GM12878 (cell line): ENCODE measurements at regions not wholly inside any gene's neighbourhood (a gene's known extent, or its start where the extent isn't known, plus 50 kb on each side); places are given as distances from the start of the nearest gene placed in this dataset.

Experiments
- HDAC2 ChIP-seq: fragments of 200-600 bp; sonication (generic); IDR thresholded peaks from 2 replicates; pipeline ENCODE4 v1.6.1; 2017
- MXI1 ChIP-seq: fragments of 150-350 bp; IDR thresholded peaks from 2 replicates; pipeline ENCODE4 v1.6.1; 2011; ENCODE audit warnings: low read depth, mild to moderate bottlenecking, inconsistent platforms, low read length, improper control_type of control experiment
- POLR2A ChIP-seq: IDR thresholded peaks from 2 replicates; pipeline ENCODE4 v1.6.1; 2011; ENCODE audit warnings: low read depth, mild to moderate bottlenecking, low read length
- SMC3 ChIP-seq: IDR thresholded peaks from 2 replicates; pipeline ENCODE4 v1.6.1; 2011; ENCODE audit warnings: low read length, improper control_type of control experiment, borderline replicate concordance
- TAF1 ChIP-seq: IDR thresholded peaks from 2 replicates; pipeline ENCODE4 v1.6.1; 2011; ENCODE audit warnings: mild to moderate bottlenecking, low read depth, low read length, borderline replicate concordance
- TF ChIP-seq, protein P1 (sequence below), 3 experiments: IDR thresholded peaks in 2 of 3; conservative IDR thresholded peaks in 1 of 3; 2 replicates each; pipeline ENCODE4 v1.5.1; 2011; ENCODE audit warnings: low read depth in 3 of 3, low read length in 3 of 3, mild to moderate bottlenecking in 3 of 3, control low read depth in 2 of 3, moderate library complexity in 2 of 3, inconsistent platforms in 1 of 3, mixed read lengths in 1 of 3; ENCODE audit not compliant: control insufficient read depth in 2 of 3, insufficient read depth in 1 of 3; ENCODE audit errors: extremely low read depth in 1 of 3

- TF ChIP-seq POLR2A = no peak
- TF ChIP-seq, protein P1, sequence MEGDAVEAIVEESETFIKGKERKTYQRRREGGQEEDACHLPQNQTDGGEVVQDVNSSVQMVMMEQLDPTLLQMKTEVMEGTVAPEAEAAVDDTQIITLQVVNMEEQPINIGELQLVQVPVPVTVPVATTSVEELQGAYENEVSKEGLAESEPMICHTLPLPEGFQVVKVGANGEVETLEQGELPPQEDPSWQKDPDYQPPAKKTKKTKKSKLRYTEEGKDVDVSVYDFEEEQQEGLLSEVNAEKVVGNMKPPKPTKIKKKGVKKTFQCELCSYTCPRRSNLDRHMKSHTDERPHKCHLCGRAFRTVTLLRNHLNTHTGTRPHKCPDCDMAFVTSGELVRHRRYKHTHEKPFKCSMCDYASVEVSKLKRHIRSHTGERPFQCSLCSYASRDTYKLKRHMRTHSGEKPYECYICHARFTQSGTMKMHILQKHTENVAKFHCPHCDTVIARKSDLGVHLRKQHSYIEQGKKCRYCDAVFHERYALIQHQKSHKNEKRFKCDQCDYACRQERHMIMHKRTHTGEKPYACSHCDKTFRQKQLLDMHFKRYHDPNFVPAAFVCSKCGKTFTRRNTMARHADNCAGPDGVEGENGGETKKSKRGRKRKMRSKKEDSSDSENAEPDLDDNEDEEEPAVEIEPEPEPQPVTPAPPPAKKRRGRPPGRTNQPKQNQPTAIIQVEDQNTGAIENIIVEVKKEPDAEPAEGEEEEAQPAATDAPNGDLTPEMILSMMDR (IDR thresholded peaks at IDR 0.05 in 2 of 3, conservative IDR thresholded peaks at IDR 0.05 in 1 of 3; ENCODE audit: control insufficient read depth in 2 of 3, extremely low read depth in 1 of 3, insufficient read depth in 1 of 3, low read depth in 3 of 3, low read length in 3 of 3) = no peak
- TF ChIP-seq HDAC2 = no peak
- TF ChIP-seq SMC3 = no peak
- TF ChIP-seq MXI1 = no peak
- no peak for TF ChIP-seq TAF1
Observed at GRCh38 chr11:25902476-25902875, 429.5 kb upstream of the ANO3 start.
